ENCODE measurements at regions not wholly inside any gene's neighbourhood (a gene's known extent, or its start where the extent isn't known, plus 50 kb on each side); places are given as distances from the start of the nearest gene placed in this dataset.
"Not testable (repeated sequence)": the region's sequence is repeated elsewhere in the genome, so short reads cannot be mapped to it uniquely, and the experiment has no call there.

- H3K4me1 Mint-ChIP-seq (ENCODE audit: low read depth); H3K27me3 Mint-ChIP-seq (ENCODE audit: low read depth); H3K36me3 Mint-ChIP-seq (ENCODE audit: low read depth); H3K9me3 Mint-ChIP-seq; H3K27ac Mint-ChIP-seq; CTCF ChIA-PET; H3K4me3 Mint-ChIP-seq; intact Hi-C loops (cut with micrococcal nuclease); DNase-seq: not testable (repeated sequence)
Observed at GRCh38 chr21:27928534-27929115, 961.7 kb upstream of the ADAMTS5 start.

GRCh38 chr21:27921421-27921820 lies 954.5 kb upstream of the ADAMTS5 start:
- H3K4me3 Mint-ChIP-seq; intact Hi-C loops (cut with micrococcal nuclease): not testable (repeated sequence)

GRCh38 chr21:27917966-27918365 lies 951.1 kb upstream of the ADAMTS5 start:
- H3K9me3 Mint-ChIP-seq; H3K36me3 Mint-ChIP-seq (ENCODE audit: low read depth); intact Hi-C loops (cut with micrococcal nuclease); H3K27ac Mint-ChIP-seq; CTCF ChIA-PET; H3K27me3 Mint-ChIP-seq (ENCODE audit: low read depth); DNase-seq; H3K4me1 Mint-ChIP-seq (ENCODE audit: low read depth); H3K4me3 Mint-ChIP-seq: not testable (repeated sequence)

More at GRCh38 chr21:27921421-27921820, 954.5 kb upstream of the ADAMTS5 start:
- H3K27me3 Mint-ChIP-seq (ENCODE audit: low read depth); DNase-seq; H3K27ac Mint-ChIP-seq; CTCF ChIA-PET; H3K9me3 Mint-ChIP-seq; H3K4me1 Mint-ChIP-seq (ENCODE audit: low read depth); H3K36me3 Mint-ChIP-seq (ENCODE audit: low read depth): not testable (repeated sequence)

GRCh38 chr21:27916326-27916725 lies 949.4 kb upstream of the ADAMTS5 start:
- DNase-seq; H3K27me3 Mint-ChIP-seq (ENCODE audit: low read depth); H3K36me3 Mint-ChIP-seq (ENCODE audit: low read depth); H3K4me3 Mint-ChIP-seq; intact Hi-C loops (cut with micrococcal nuclease); H3K9me3 Mint-ChIP-seq; H3K27ac Mint-ChIP-seq; H3K4me1 Mint-ChIP-seq (ENCODE audit: low read depth); CTCF ChIA-PET: not testable (repeated sequence)

- H3K9me3 Mint-ChIP-seq; H3K36me3 Mint-ChIP-seq (ENCODE audit: low read depth); DNase-seq; H3K27ac Mint-ChIP-seq; intact Hi-C loops (cut with micrococcal nuclease); H3K4me3 Mint-ChIP-seq; H3K27me3 Mint-ChIP-seq (ENCODE audit: low read depth); H3K4me1 Mint-ChIP-seq (ENCODE audit: low read depth); CTCF ChIA-PET: not testable (repeated sequence)
Observed at GRCh38 chr21:27912133-27912532, 945.2 kb upstream of the ADAMTS5 start.

- H3K27ac Mint-ChIP-seq; H3K4me3 Mint-ChIP-seq; H3K9me3 Mint-ChIP-seq; H3K4me1 Mint-ChIP-seq (ENCODE audit: low read depth); CTCF ChIA-PET; intact Hi-C loops (cut with micrococcal nuclease); H3K36me3 Mint-ChIP-seq (ENCODE audit: low read depth); DNase-seq; H3K27me3 Mint-ChIP-seq (ENCODE audit: low read depth): not testable (repeated sequence)
Observed at GRCh38 chr21:27909487-27909886, 942.6 kb upstream of the ADAMTS5 start.

GRCh38 chr21:27908816-27909215 lies 941.9 kb upstream of the ADAMTS5 start:
- intact Hi-C loops (cut with micrococcal nuclease) = not testable (repeated sequence)

GRCh38 chr21:27902904-27903303 lies 936.0 kb upstream of the ADAMTS5 start:
- H3K9me3 Mint-ChIP-seq; H3K27ac Mint-ChIP-seq; H3K4me1 Mint-ChIP-seq (ENCODE audit: low read depth); DNase-seq; H3K4me3 Mint-ChIP-seq; intact Hi-C loops (cut with micrococcal nuclease); CTCF ChIA-PET; H3K27me3 Mint-ChIP-seq (ENCODE audit: low read depth); H3K36me3 Mint-ChIP-seq (ENCODE audit: low read depth): not testable (repeated sequence)

More at GRCh38 chr21:27908816-27909215, 941.9 kb upstream of the ADAMTS5 start:
- H3K27ac Mint-ChIP-seq; H3K4me1 Mint-ChIP-seq (ENCODE audit: low read depth); H3K4me3 Mint-ChIP-seq; H3K36me3 Mint-ChIP-seq (ENCODE audit: low read depth); DNase-seq; H3K27me3 Mint-ChIP-seq (ENCODE audit: low read depth); CTCF ChIA-PET; H3K9me3 Mint-ChIP-seq: not testable (repeated sequence)

GRCh38 chr21:27893619-27894018 lies 926.7 kb upstream of the ADAMTS5 start:
- CTCF ChIA-PET; H3K27ac Mint-ChIP-seq; H3K4me1 Mint-ChIP-seq (ENCODE audit: low read depth): not testable (repeated sequence)

GRCh38 chr21:27891495-27891894 lies 924.6 kb upstream of the ADAMTS5 start:
- H3K27ac Mint-ChIP-seq; H3K27me3 Mint-ChIP-seq (ENCODE audit: low read depth); H3K9me3 Mint-ChIP-seq; intact Hi-C loops (cut with micrococcal nuclease); H3K4me3 Mint-ChIP-seq; H3K36me3 Mint-ChIP-seq (ENCODE audit: low read depth); CTCF ChIA-PET; H3K4me1 Mint-ChIP-seq (ENCODE audit: low read depth); DNase-seq: not testable (repeated sequence)

More at GRCh38 chr21:27893619-27894018, 926.7 kb upstream of the ADAMTS5 start:
- H3K4me3 Mint-ChIP-seq; DNase-seq; H3K9me3 Mint-ChIP-seq; H3K36me3 Mint-ChIP-seq (ENCODE audit: low read depth); H3K27me3 Mint-ChIP-seq (ENCODE audit: low read depth); intact Hi-C loops (cut with micrococcal nuclease): not testable (repeated sequence)

- H3K4me3 Mint-ChIP-seq; H3K27me3 Mint-ChIP-seq (ENCODE audit: low read depth); CTCF ChIA-PET; H3K27ac Mint-ChIP-seq; H3K9me3 Mint-ChIP-seq; intact Hi-C loops (cut with micrococcal nuclease); DNase-seq; H3K4me1 Mint-ChIP-seq (ENCODE audit: low read depth); H3K36me3 Mint-ChIP-seq (ENCODE audit: low read depth): not testable (repeated sequence)
Observed at GRCh38 chr21:27887808-27888455, 921.0 kb upstream of the ADAMTS5 start.

GRCh38 chr21:27885296-27885711 lies 918.4 kb upstream of the ADAMTS5 start:
- no peak for DNase-seq
- H3K27me3 Mint-ChIP-seq (ENCODE audit: low read depth) = no peaks in the 10 kb centered on the region
- no peak overlapping the region for H3K4me3 Mint-ChIP-seq
- no peaks in the 10 kb centered on the region for H3K4me1 Mint-ChIP-seq (ENCODE audit: low read depth)
- intact Hi-C loops (cut with micrococcal nuclease) = no loop called here
- no peak overlapping the region for H3K27ac Mint-ChIP-seq
- H3K9me3 Mint-ChIP-seq = no peaks in the 10 kb centered on the region
- CTCF ChIA-PET = no interaction called here
- H3K36me3 Mint-ChIP-seq (ENCODE audit: low read depth) = no peaks in the 10 kb centered on the region

- DNase-seq; intact Hi-C loops (cut with micrococcal nuclease); H3K4me3 Mint-ChIP-seq; H3K36me3 Mint-ChIP-seq (ENCODE audit: low read depth); CTCF ChIA-PET; H3K27ac Mint-ChIP-seq; H3K9me3 Mint-ChIP-seq; H3K27me3 Mint-ChIP-seq (ENCODE audit: low read depth); H3K4me1 Mint-ChIP-seq (ENCODE audit: low read depth): not testable (repeated sequence)
Observed at GRCh38 chr21:27881331-27881730, 914.4 kb upstream of the ADAMTS5 start.

Data from activated naive CD4-positive, alpha-beta T cell treated with anti-CD3 and anti-CD28 coated beads for 36 hours (primary cell).